ENCODE measurements at regions not wholly inside any gene's neighbourhood (a gene's known extent, or its start where the extent isn't known, plus 50 kb on each side); places are given as distances from the start of the nearest gene placed in this dataset.

GRCh38 chr13:64684108-64684507, 2546.0 kb downstream of the PCDH9 start:
- TF ChIP-seq, protein P1, sequence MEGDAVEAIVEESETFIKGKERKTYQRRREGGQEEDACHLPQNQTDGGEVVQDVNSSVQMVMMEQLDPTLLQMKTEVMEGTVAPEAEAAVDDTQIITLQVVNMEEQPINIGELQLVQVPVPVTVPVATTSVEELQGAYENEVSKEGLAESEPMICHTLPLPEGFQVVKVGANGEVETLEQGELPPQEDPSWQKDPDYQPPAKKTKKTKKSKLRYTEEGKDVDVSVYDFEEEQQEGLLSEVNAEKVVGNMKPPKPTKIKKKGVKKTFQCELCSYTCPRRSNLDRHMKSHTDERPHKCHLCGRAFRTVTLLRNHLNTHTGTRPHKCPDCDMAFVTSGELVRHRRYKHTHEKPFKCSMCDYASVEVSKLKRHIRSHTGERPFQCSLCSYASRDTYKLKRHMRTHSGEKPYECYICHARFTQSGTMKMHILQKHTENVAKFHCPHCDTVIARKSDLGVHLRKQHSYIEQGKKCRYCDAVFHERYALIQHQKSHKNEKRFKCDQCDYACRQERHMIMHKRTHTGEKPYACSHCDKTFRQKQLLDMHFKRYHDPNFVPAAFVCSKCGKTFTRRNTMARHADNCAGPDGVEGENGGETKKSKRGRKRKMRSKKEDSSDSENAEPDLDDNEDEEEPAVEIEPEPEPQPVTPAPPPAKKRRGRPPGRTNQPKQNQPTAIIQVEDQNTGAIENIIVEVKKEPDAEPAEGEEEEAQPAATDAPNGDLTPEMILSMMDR (IDR thresholded peaks at IDR 0.05) = no peak
- TF ChIP-seq POLR2A (IDR thresholded peaks at IDR 0.05) = no peak
